Cardiac muscle cell (in vitro differentiated cells and primary cell): ENCODE measurements at regions not wholly inside any gene's neighbourhood (a gene's known extent, or its start where the extent isn't known, plus 50 kb on each side); places are given as distances from the start of the nearest gene placed in this dataset.

ENCODE experiments used
- DNase-seq, 2 donors: peaks; one replicate each; pipeline versions ENCODE4 v3.0.0 to v3.0.0-alpha.2; 2010 to 2017; ENCODE audit warnings: low read depth in 1 of 2, low spot score in 1 of 2
- H3K27ac ChIP-seq: fragments of 200-600 bp; sonication (generic); 2 replicates; pipeline ENCODE4 v1.5.1; 2016
- H3K27me3 ChIP-seq: fragments of 200-600 bp; sonication (generic); 2 replicates; pipeline ENCODE4 v1.6.0; 2016; ENCODE audit warnings: control low read depth
- H3K36me3 ChIP-seq: fragments of 200-600 bp; sonication (generic); 2 replicates; pipeline ENCODE4 v1.5.1; 2016; ENCODE audit warnings: control low read depth
- H3K4me1 ChIP-seq: fragments of 200-600 bp; sonication (generic); 2 replicates; pipeline ENCODE4 v1.8.1; 2017; ENCODE audit warnings: low read depth, mild to moderate bottlenecking, mixed run types
- H3K4me3 ChIP-seq: fragments of 200-600 bp; sonication (generic); 2 replicates; pipeline ENCODE4 v1.5.1; 2016; ENCODE audit warnings: mild to moderate bottlenecking
- H3K9me3 ChIP-seq: fragments of 200-600 bp; sonication (generic); 2 replicates; pipeline ENCODE4 v1.5.1; 2017; ENCODE audit warnings: low read depth, mild to moderate bottlenecking, control low read depth
- CTCF ChIP-seq: IDR thresholded peaks from 2 replicates; pipeline ENCODE4 v1.5.1; 2012; ENCODE audit warnings: low read depth, mild to moderate bottlenecking, low read length

GRCh38 chr2:2846332-2847208, 515.5 kb upstream of the MYT1L start:
- Histone ChIP-seq H3K4me1 (peaks cover 6% of the 10 kb centered on the region), H3K36me3 (no peaks in the 10 kb centered on the region), H3K4me3 (no peak overlapping the region), H3K9me3 (no peaks in the 10 kb centered on the region), H3K27ac (no peak overlapping the region), H3K27me3 (no peaks in the 10 kb centered on the region)
- TF ChIP-seq CTCF: no peak
- peak in 1 of 2 donors; percentile 39 for DNase-seq

- Histone ChIP-seq H3K27me3 (no peaks in the 10 kb centered on the region), H3K9me3 (no peaks in the 10 kb centered on the region), H3K36me3 (no peaks in the 10 kb centered on the region), H3K27ac (no peak overlapping the region), H3K4me3 (no peak overlapping the region), H3K4me1 (peaks cover 6% of the 10 kb centered on the region)
- TF ChIP-seq CTCF: no peak
- DNase-seq: no peak
Measured at GRCh38 chr2:2845806-2846315, 514.8 kb upstream of the MYT1L start.

- DNase-seq: no peak
- H3K4me3 ChIP-seq: no peak overlapping the region
- H3K9me3 ChIP-seq: no peaks in the 10 kb centered on the region
- no peaks in the 10 kb centered on the region for H3K27me3 ChIP-seq
- no peak overlapping the region for H3K27ac ChIP-seq
- no peaks in the 10 kb centered on the region for H3K36me3 ChIP-seq
- TF ChIP-seq CTCF: no peak
- peaks cover 6% of the 10 kb centered on the region for H3K4me1 ChIP-seq
Measured at GRCh38 chr2:2845267-2845666, 514.2 kb upstream of the MYT1L start.

GRCh38 chr2:2843969-2844548, 513.0 kb upstream of the MYT1L start:
- H3K9me3 ChIP-seq: no peaks in the 10 kb centered on the region
- no peak overlapping the region for H3K27ac ChIP-seq
- H3K27me3 ChIP-seq: no peaks in the 10 kb centered on the region
- H3K4me1 ChIP-seq: peaks cover 4% of the 10 kb centered on the region
- TF ChIP-seq CTCF: peak; percentile 4
- no peak overlapping the region for H3K4me3 ChIP-seq
- H3K36me3 ChIP-seq: no peaks in the 10 kb centered on the region
- peak in 1 of 2 donors; percentile 14 for DNase-seq

GRCh38 chr2:2842466-2842865, 511.4 kb upstream of the MYT1L start:
- Histone ChIP-seq H3K4me1 (no peaks in the 10 kb centered on the region), H3K4me3 (no peak overlapping the region), H3K36me3 (no peaks in the 10 kb centered on the region), H3K9me3 (no peaks in the 10 kb centered on the region), H3K27me3 (no peaks in the 10 kb centered on the region), H3K27ac (no peak overlapping the region)
- TF ChIP-seq CTCF: no peak
- no peak for DNase-seq
